Stimulated activated naive CD8-positive, alpha-beta T cell treated with anti-CD3 and anti-CD28 coated beads, Interleukin-15, amount 100 ng/mL, for 72 hours (primary cell): ENCODE measurements at regions not wholly inside any gene's neighbourhood (a gene's known extent, or its start where the extent isn't known, plus 50 kb on each side); places are given as distances from the start of the nearest gene placed in this dataset.

ENCODE experiments used
- ATAC-seq: fragments of 150-1000 bp; cut with Tn5 transposase; 2 replicates; pipeline ENCODE4 v1.10.0; 2021; ENCODE audit warnings: mild to moderate bottlenecking, moderate library complexity
- DNase-seq, 2 donors: peaks; one replicate each; pipeline ENCODE4 v3.0.0; 2021 to 2022
- H3K27ac Mint-ChIP-seq, 2 donors: one replicate each; pipeline ENCODE4 v1.8.0; 2022; ENCODE audit warnings: mild to moderate bottlenecking in 2 of 2, mixed read lengths in 2 of 2, moderate library complexity in 2 of 2
- H3K27me3 Mint-ChIP-seq: one replicate; pipeline ENCODE4 v1.8.0; 2022; ENCODE audit warnings: mixed read lengths
- H3K4me1 Mint-ChIP-seq: one replicate; pipeline ENCODE4 v1.8.0; 2022; ENCODE audit warnings: mild to moderate bottlenecking, mixed read lengths
- H3K4me3 Mint-ChIP-seq, 2 donors: one replicate each; pipeline ENCODE4 v1.8.0; 2022; ENCODE audit warnings: mild to moderate bottlenecking in 2 of 2, mixed read lengths in 2 of 2, moderate library complexity in 1 of 2
- H3K9me3 Mint-ChIP-seq, 2 donors: one replicate each; pipeline ENCODE4 v1.8.0; 2022; ENCODE audit warnings: mixed read lengths in 2 of 2

- peaks cover 2 to 3% of the 10 kb centered on the region in 2 donors for H3K9me3 Mint-ChIP-seq
- H3K27ac Mint-ChIP-seq: no peak overlapping the region
- DNase-seq: no peak
- no peaks in the 10 kb centered on the region for H3K4me1 Mint-ChIP-seq
- no peaks in the 10 kb centered on the region for H3K27me3 Mint-ChIP-seq
- ATAC-seq: no peak
- H3K4me3 Mint-ChIP-seq: no peak overlapping the region
Measured at GRCh38 chr7:41188163-41189130, 514.4 kb downstream of the INHBA start.

GRCh38 chr7:41187322-41187721 is 515.6 kb downstream of the INHBA start:
- Mint-ChIP-seq H3K4me1 (no peaks in the 10 kb centered on the region), H3K27ac (no peak overlapping the region), H3K27me3 (no peaks in the 10 kb centered on the region), H3K9me3 (peaks cover 5 to 7% of the 10 kb centered on the region in 2 donors), H3K4me3 (no peak overlapping the region)
- no peak for DNase-seq
- no peak for ATAC-seq

- no peaks in the 10 kb centered on the region for H3K27me3 Mint-ChIP-seq
- ATAC-seq (no peak), DNase-seq (no peak)
- no peak overlapping the region for H3K4me3 Mint-ChIP-seq
- H3K27ac Mint-ChIP-seq: no peak overlapping the region
- H3K9me3 Mint-ChIP-seq: peaks cover 5 to 7% of the 10 kb centered on the region in 2 donors
- H3K4me1 Mint-ChIP-seq: no peaks in the 10 kb centered on the region
Measured at GRCh38 chr7:41185851-41186250, 517.0 kb downstream of the INHBA start.

GRCh38 chr7:41183741-41184140 is 519.1 kb downstream of the INHBA start:
- H3K4me1 Mint-ChIP-seq: no peaks in the 10 kb centered on the region
- DNase-seq (no peak), ATAC-seq (no peak)
- no peak overlapping the region for H3K27ac Mint-ChIP-seq
- H3K27me3 Mint-ChIP-seq: no peaks in the 10 kb centered on the region
- H3K9me3 Mint-ChIP-seq: peaks cover 5 to 7% of the 10 kb centered on the region in 2 donors
- H3K4me3 Mint-ChIP-seq: no peak overlapping the region

GRCh38 chr7:41182782-41183181 is 520.1 kb downstream of the INHBA start:
- DNase-seq (no peak), ATAC-seq (no peak)
- H3K27ac Mint-ChIP-seq: no peak overlapping the region
- no peaks in the 10 kb centered on the region for H3K27me3 Mint-ChIP-seq
- no peaks in the 10 kb centered on the region for H3K4me1 Mint-ChIP-seq
- H3K9me3 Mint-ChIP-seq: peaks cover 5 to 7% of the 10 kb centered on the region in 2 donors
- H3K4me3 Mint-ChIP-seq: no peak overlapping the region

GRCh38 chr7:41175435-41175834 is 527.5 kb downstream of the INHBA start:
- Mint-ChIP-seq H3K27me3 (no peaks in the 10 kb centered on the region), H3K9me3 (peaks cover 0 to 7% of the 10 kb centered on the region in 2 donors), H3K27ac (no peak overlapping the region), H3K4me1 (no peaks in the 10 kb centered on the region), H3K4me3 (no peak overlapping the region)
- ATAC-seq: no peak
- DNase-seq: no peak

- DNase-seq (no peak), ATAC-seq (no peak)
- H3K27me3 Mint-ChIP-seq: no peaks in the 10 kb centered on the region
- H3K4me3 Mint-ChIP-seq: no peak overlapping the region
- H3K27ac Mint-ChIP-seq: no peak overlapping the region
- H3K4me1 Mint-ChIP-seq: no peaks in the 10 kb centered on the region
- peaks cover 0 to 7% of the 10 kb centered on the region in 2 donors for H3K9me3 Mint-ChIP-seq
Measured at GRCh38 chr7:41174521-41174920, 528.4 kb downstream of the INHBA start.

GRCh38 chr7:41170466-41170865 is 532.4 kb downstream of the INHBA start:
- DNase-seq: no peak
- peaks cover 0 to 7% of the 10 kb centered on the region in 2 donors for H3K9me3 Mint-ChIP-seq

GRCh38 chr7:41169317-41169716 is 533.6 kb downstream of the INHBA start:
- H3K4me1 Mint-ChIP-seq: no peaks in the 10 kb centered on the region
- H3K4me3 Mint-ChIP-seq: no peak overlapping the region
- no peak overlapping the region for H3K27ac Mint-ChIP-seq

More at GRCh38 chr7:41170466-41170865, 532.4 kb downstream of the INHBA start:
- H3K27ac Mint-ChIP-seq: no peak overlapping the region
- no peak for ATAC-seq
- H3K4me1 Mint-ChIP-seq: no peaks in the 10 kb centered on the region
- H3K4me3 Mint-ChIP-seq: no peak overlapping the region
- no peaks in the 10 kb centered on the region for H3K27me3 Mint-ChIP-seq

GRCh38 chr7:41167836-41168235 is 535.1 kb downstream of the INHBA start:
- Mint-ChIP-seq H3K27me3 (no peaks in the 10 kb centered on the region), H3K4me1 (no peaks in the 10 kb centered on the region), H3K4me3 (no peak overlapping the region), H3K27ac (no peak overlapping the region), H3K9me3 (peaks cover 0 to 3% of the 10 kb centered on the region in 2 donors)
- ATAC-seq (no peak), DNase-seq (no peak)

More at GRCh38 chr7:41169317-41169716, 533.6 kb downstream of the INHBA start:
- Mint-ChIP-seq H3K9me3 (peaks cover 0 to 7% of the 10 kb centered on the region in 2 donors), H3K27me3 (no peaks in the 10 kb centered on the region)
- ATAC-seq (no peak), DNase-seq (no peak)

GRCh38 chr7:41164440-41164839 is 538.5 kb downstream of the INHBA start:
- no peak for DNase-seq
- H3K27ac Mint-ChIP-seq: no peak overlapping the region
- H3K27me3 Mint-ChIP-seq: no peaks in the 10 kb centered on the region
- no peak overlapping the region for H3K4me3 Mint-ChIP-seq
- no peaks in the 10 kb centered on the region for H3K4me1 Mint-ChIP-seq
- ATAC-seq: no peak
- no peaks in the 10 kb centered on the region for H3K9me3 Mint-ChIP-seq

GRCh38 chr7:41163991-41164390 is 538.9 kb downstream of the INHBA start:
- DNase-seq: no peak
- no peaks in the 10 kb centered on the region for H3K4me1 Mint-ChIP-seq
- no peak overlapping the region for H3K27ac Mint-ChIP-seq
- H3K4me3 Mint-ChIP-seq: no peak overlapping the region
- ATAC-seq: no peak
- H3K9me3 Mint-ChIP-seq: no peaks in the 10 kb centered on the region
- H3K27me3 Mint-ChIP-seq: no peaks in the 10 kb centered on the region

GRCh38 chr7:41162612-41163011 is 540.3 kb downstream of the INHBA start:
- ATAC-seq (no peak), DNase-seq (no peak)
- H3K27me3 Mint-ChIP-seq: no peaks in the 10 kb centered on the region
- H3K4me1 Mint-ChIP-seq: no peaks in the 10 kb centered on the region
- H3K4me3 Mint-ChIP-seq: no peak overlapping the region
- H3K9me3 Mint-ChIP-seq: no peaks in the 10 kb centered on the region
- H3K27ac Mint-ChIP-seq: no peak overlapping the region

- no peaks in the 10 kb centered on the region for H3K4me1 Mint-ChIP-seq
- ATAC-seq (no peak), DNase-seq (no peak)
Measured at GRCh38 chr7:41161041-41161587, 541.8 kb downstream of the INHBA start.

GRCh38 chr7:41156268-41156667 is 546.6 kb downstream of the INHBA start:
- H3K4me3 Mint-ChIP-seq: no peak overlapping the region
- ATAC-seq (no peak), DNase-seq (no peak)
- H3K27me3 Mint-ChIP-seq: peaks cover 7% of the 10 kb centered on the region
- no peak overlapping the region for H3K27ac Mint-ChIP-seq
- H3K4me1 Mint-ChIP-seq: no peaks in the 10 kb centered on the region
- H3K9me3 Mint-ChIP-seq: peaks cover 0 to 4% of the 10 kb centered on the region in 2 donors

More at GRCh38 chr7:41161041-41161587, 541.8 kb downstream of the INHBA start:
- Mint-ChIP-seq H3K27me3 (no peaks in the 10 kb centered on the region), H3K4me3 (no peak overlapping the region), H3K27ac (no peak overlapping the region), H3K9me3 (no peaks in the 10 kb centered on the region)

- no peaks in the 10 kb centered on the region for H3K4me1 Mint-ChIP-seq
- H3K4me3 Mint-ChIP-seq: no peak overlapping the region
- peaks cover 0 to 4% of the 10 kb centered on the region in 2 donors for H3K9me3 Mint-ChIP-seq
- H3K27me3 Mint-ChIP-seq: peaks cover 7% of the 10 kb centered on the region
- H3K27ac Mint-ChIP-seq: no peak overlapping the region
- no peak for ATAC-seq
- DNase-seq: no peak
Measured at GRCh38 chr7:41153268-41153667, 549.6 kb downstream of the INHBA start.
